Prostate gland (tissue), 2 donors: ENCODE measurements at regions not wholly inside any gene's neighbourhood (a gene's known extent, or its start where the extent isn't known, plus 50 kb on each side); places are given as distances from the start of the nearest gene placed in this dataset.
"Not testable (repeated sequence)": the region's sequence is repeated elsewhere in the genome, so short reads cannot be mapped to it uniquely, and the experiment has no call there.

Experiments
- DNase-seq: peaks from one replicate; pipeline ENCODE4 v3.0.0-alpha.2; 2019; ENCODE audit warnings: low spot score
- H3K27ac ChIP-seq, 2 donors: fragments of 200-600 bp; sonication (generic); 2 replicates each; pipeline ENCODE4 v1.5.1; 2017 to 2019
- H3K27me3 ChIP-seq: fragments of 200-600 bp; sonication (generic); replicated peaks from 2 replicates; pipeline ENCODE4 v1.5.1; 2019; ENCODE audit not compliant: insufficient read depth
- H3K36me3 ChIP-seq, 2 donors: fragments of 200-600 bp; sonication (generic); 1 replicate in 1 of 2; 2 replicates in 1 of 2; pipeline versions ENCODE4 v1.5.1 to v1.8.1; 2017 to 2019
- H3K4me1 ChIP-seq: fragments of 200-600 bp; sonication (generic); replicated peaks from 2 replicates; pipeline ENCODE4 v1.5.1; 2019
- H3K4me3 ChIP-seq, 2 donors: fragments of 200-600 bp; sonication (generic); 2 replicates each; pipeline ENCODE4 v1.5.1; 2017 to 2019
- H3K9me3 ChIP-seq: fragments of 200-600 bp; sonication (generic); 2 replicates; pipeline ENCODE4 v1.5.1; 2017
- POLR2A ChIP-seq: fragments of 450-650 bp; IDR thresholded peaks from one replicate; pipeline ENCODE4 v1.6.1; 2016; ENCODE audit warnings: antibody characterized with exemption, mild to moderate bottlenecking
- POLR2AphosphoS5 ChIP-seq: sonication (generic); formaldehyde crosslinking; IDR thresholded peaks from one replicate; pipeline ENCODE4 v1.6.1; 2017; ENCODE audit warnings: antibody characterized with exemption
- WGBS: methylation state at CpG from one replicate; pipeline ENCODE4 v1.1.5; 2018; 5-methylcytosine and 5-hydroxymethylcytosine counted together
- intact Hi-C: fragments of 100-400 bp; cut with DNase I; formaldehyde crosslinking; loops from one replicate; pipeline ENCODE4 v1.14.2; 2022
- TF ChIP-seq, protein P1 (sequence below), 4 experiments: fragments of 200-600 bp in 2 of 4; fragments of 450-650 bp in 2 of 4; sonication (generic) in 2 of 4; IDR thresholded peaks; 1 replicate in 3 of 4; 2 replicates in 1 of 4; pipeline ENCODE4 v1.5.1; 2016 to 2019; ENCODE audit warnings: antibody characterized with exemption in 4 of 4, mild to moderate bottlenecking in 2 of 4, moderate library complexity in 2 of 4

DNA sequence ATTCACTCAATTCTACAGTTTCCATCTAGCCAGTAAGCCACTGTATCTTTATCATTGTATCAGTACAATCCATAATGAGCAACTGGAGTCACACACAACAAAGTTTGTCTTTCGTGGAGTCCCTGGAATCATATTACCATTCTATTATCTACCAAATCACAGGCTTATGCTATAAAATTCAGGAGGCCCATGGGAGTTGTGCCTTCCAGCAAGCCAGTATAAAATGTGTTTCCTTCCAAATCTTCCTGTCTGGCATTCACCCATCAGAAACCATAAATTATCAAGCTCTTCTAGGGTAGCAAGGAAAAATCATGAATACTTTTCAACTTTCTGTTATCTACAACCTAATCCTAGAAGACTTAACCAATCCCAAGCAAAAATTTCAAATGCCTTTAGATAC lies 1383.3 kb upstream of the PCDH7 start:
- TF ChIP-seq POLR2AphosphoS5, result no peak
- TF ChIP-seq, protein P1, sequence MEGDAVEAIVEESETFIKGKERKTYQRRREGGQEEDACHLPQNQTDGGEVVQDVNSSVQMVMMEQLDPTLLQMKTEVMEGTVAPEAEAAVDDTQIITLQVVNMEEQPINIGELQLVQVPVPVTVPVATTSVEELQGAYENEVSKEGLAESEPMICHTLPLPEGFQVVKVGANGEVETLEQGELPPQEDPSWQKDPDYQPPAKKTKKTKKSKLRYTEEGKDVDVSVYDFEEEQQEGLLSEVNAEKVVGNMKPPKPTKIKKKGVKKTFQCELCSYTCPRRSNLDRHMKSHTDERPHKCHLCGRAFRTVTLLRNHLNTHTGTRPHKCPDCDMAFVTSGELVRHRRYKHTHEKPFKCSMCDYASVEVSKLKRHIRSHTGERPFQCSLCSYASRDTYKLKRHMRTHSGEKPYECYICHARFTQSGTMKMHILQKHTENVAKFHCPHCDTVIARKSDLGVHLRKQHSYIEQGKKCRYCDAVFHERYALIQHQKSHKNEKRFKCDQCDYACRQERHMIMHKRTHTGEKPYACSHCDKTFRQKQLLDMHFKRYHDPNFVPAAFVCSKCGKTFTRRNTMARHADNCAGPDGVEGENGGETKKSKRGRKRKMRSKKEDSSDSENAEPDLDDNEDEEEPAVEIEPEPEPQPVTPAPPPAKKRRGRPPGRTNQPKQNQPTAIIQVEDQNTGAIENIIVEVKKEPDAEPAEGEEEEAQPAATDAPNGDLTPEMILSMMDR (IDR thresholded peaks at IDR 0.05), result no peak
- no peak for TF ChIP-seq POLR2A
- Histone ChIP-seq H3K36me3 (no peaks in the 10 kb centered on the region), H3K27ac (no peak overlapping the region), H3K4me1 (no peaks in the 10 kb centered on the region), H3K4me3 (no peak overlapping the region), H3K27me3 (no peaks in the 10 kb centered on the region), H3K9me3 (no peaks in the 10 kb centered on the region)
- intact Hi-C loops, result no loop called here
- no peak for DNase-seq
- WGBS, result 6% methylated on average over 1 of the region's 1 CpG

DNA sequence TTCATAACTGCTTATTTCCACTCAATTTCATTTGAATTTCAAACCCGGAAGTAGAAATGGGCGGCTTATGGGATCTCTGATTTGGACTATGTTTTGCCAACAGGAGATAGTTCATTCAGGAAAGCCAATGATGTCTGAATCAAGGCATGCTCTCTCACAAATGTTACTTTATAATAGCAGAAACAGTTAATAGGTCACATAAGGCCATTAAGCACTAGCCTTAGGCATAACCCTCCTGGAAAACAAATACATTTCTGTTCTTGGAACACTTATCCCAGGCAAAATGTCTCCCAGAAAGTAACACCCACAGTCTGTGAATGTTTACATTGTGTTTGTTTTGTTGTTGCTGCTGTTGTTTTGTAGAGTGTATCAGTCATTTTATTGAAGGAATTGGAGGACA lies 1347.2 kb upstream of the PCDH7 start:
- no peak overlapping the region for H3K27ac ChIP-seq
- no peak for DNase-seq
- no peaks in the 10 kb centered on the region for H3K27me3 ChIP-seq
- H3K4me1 ChIP-seq, result no peaks in the 10 kb centered on the region
- no peaks in the 10 kb centered on the region for H3K36me3 ChIP-seq
- TF ChIP-seq, protein P1 (IDR thresholded peaks at IDR 0.05), result no peak
- no peak for TF ChIP-seq POLR2AphosphoS5
- no peak for TF ChIP-seq POLR2A
- intact Hi-C loops, result no loop called here
- 97% methylated on average over 2 of the region's 2 CpGs for WGBS
- no peak overlapping the region for H3K4me3 ChIP-seq
- H3K9me3 ChIP-seq, result no peaks in the 10 kb centered on the region

GRCh38 chr4:29375716-29376115 lies 1344.5 kb upstream of the PCDH7 start:
- TF ChIP-seq, protein P1 (IDR thresholded peaks at IDR 0.05), result no peak
- TF ChIP-seq POLR2AphosphoS5 (no peak), POLR2A (no peak)
- Histone ChIP-seq H3K27me3 (no peaks in the 10 kb centered on the region), H3K4me3 (no peak overlapping the region), H3K27ac (no peak overlapping the region), H3K4me1 (no peaks in the 10 kb centered on the region), H3K36me3 (no peaks in the 10 kb centered on the region), H3K9me3 (no peaks in the 10 kb centered on the region)
- WGBS, result 27% methylated on average over 1 of the region's 1 CpG
- intact Hi-C loops, result no loop called here
- no peak for DNase-seq

DNA sequence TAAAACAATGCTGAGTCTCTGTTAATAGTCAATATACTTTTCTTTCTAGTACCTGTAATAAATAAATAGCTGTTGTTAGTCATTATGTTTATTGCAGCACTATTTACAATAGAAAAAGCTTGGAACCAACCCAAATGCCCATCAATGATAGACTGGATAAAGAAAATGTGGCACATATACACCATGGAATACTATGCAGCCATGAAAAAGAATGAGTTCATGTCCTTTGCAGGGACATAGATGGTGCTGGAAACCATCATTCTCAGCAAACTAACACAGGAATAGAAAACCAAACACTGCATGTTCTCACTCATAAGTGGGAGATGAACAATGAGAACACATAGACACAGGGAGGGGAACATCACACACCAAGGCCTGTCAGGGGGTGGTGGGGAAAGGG lies 1341.9 kb upstream of the PCDH7 start:
- H3K4me1 ChIP-seq, intact Hi-C loops, H3K27me3 ChIP-seq, H3K9me3 ChIP-seq, H3K27ac ChIP-seq, H3K4me3 ChIP-seq, H3K36me3 ChIP-seq, DNase-seq: not testable (repeated sequence)

- no peaks in the 10 kb centered on the region for H3K36me3 ChIP-seq
- no peaks in the 10 kb centered on the region for H3K27me3 ChIP-seq
- H3K4me1 ChIP-seq, result no peaks in the 10 kb centered on the region
- no peaks in the 10 kb centered on the region for H3K9me3 ChIP-seq
- H3K4me3 ChIP-seq, result no peak overlapping the region
- TF ChIP-seq, protein P1 (IDR thresholded peaks at IDR 0.05), result no peak
- TF ChIP-seq POLR2A (no peak), POLR2AphosphoS5 (no peak)
- no peak for DNase-seq
- H3K27ac ChIP-seq, result no peak overlapping the region
- 90% methylated on average over 1 of the region's 1 CpG for whole genome bisulfite sequencing
- intact Hi-C loops, result no loop called here
Observed at GRCh38 chr4:29390921-29391320, 1329.2 kb upstream of the PCDH7 start.
